SIG-M5 treated with dmso at 0.1 percent for 504 hours (cell line): ENCODE measurements at regions not wholly inside any gene's neighbourhood (a gene's known extent, or its start where the extent isn't known, plus 50 kb on each side); places are given as distances from the start of the nearest gene placed in this dataset.

Experiments used
- DNase-seq: peaks from one replicate; lab custom pipeline; 2025; ENCODE audit not compliant: unreplicated experiment; lab: John Stamatoyannopoulos, UW

DNA sequence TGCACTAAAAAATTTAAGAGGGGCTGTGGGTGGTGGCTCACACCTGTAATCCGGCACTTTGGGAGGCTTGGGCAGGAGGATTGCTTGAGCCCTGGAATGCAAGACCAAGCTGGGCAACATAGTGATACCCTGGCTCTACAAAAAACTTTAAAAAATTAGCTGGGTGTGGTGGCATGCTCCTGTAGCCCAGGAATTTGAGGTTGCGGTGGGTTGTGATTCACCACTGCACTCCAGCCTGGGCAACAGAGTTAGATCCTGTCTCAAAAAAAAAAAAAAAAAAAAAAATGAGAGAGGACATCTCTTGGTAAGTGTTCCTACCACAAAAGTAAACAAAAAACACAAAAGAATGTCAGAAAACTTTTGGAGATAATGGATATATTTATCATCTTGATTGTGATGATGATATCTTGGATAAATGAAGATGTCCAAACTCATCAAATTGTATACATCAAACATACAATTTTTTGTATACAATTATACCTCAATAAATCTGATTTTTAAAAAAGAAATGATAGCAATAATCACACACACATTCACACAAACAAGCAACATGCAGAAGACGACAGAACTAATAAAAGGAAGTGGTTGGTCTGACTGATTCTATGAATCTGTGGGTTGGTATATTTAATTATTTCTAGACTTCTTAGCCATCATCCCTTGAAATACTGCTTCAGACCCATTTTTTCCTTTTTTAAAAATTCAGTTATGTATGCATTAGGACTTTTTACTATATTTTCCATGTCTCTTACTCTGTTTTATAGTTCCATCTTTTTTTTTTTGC, 465.9 kb downstream of the PLA2G4A start:
- DNase-seq, result no peak

DNA sequence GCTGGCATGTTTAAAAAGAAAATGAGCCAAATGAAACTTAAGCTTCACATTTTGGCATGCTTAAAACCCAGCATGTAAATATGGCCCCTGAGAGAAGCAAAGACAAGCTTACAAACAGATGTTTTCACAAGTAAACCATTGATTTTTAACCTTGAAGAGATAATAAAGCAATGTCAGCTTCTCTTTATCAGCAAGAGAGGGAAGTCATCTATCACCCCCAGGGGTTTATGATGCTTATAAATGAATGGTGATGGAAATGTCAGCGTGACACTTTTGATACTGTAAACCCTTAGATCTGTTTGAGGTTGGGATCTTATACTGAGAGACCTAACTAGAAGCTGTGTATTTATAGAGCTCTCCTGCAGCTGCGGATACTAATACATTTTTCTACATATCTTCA, 471.3 kb downstream of the PLA2G4A start:
- no peak for DNase-seq

DNA sequence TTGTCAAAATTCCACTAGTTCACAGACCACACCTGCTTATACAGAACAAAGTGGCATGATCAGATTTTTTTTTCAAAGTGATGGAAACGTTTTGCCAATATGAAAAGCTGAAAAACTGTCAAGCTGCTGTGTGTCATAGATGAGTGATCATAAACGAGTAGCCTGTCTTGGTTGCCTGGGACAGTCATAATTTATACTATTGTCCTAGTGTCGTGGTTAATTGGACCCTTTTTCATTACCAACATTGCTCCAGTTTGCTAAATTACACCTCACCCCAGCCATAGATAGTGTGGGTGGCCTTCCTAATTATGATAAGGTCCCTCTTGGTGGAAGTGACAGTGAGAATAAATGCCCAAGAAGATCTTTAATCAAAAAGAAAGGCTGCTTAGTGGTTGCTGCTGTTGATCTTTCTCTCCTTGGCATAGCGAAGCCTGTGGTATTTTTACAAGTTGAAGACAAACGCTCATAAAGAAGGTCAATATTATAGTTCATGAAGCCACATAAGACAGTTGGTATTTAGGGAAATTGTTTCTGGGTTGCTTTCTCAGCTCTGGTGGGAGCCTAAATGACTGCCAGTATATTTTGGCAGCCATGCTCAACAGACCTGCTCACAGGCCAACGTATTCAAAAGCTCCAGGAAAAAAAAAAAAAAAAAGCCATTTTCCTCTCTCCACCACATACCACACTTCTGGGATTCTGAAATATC, 478.1 kb downstream of the PLA2G4A start:
- DNase-seq, result no peak

DNA sequence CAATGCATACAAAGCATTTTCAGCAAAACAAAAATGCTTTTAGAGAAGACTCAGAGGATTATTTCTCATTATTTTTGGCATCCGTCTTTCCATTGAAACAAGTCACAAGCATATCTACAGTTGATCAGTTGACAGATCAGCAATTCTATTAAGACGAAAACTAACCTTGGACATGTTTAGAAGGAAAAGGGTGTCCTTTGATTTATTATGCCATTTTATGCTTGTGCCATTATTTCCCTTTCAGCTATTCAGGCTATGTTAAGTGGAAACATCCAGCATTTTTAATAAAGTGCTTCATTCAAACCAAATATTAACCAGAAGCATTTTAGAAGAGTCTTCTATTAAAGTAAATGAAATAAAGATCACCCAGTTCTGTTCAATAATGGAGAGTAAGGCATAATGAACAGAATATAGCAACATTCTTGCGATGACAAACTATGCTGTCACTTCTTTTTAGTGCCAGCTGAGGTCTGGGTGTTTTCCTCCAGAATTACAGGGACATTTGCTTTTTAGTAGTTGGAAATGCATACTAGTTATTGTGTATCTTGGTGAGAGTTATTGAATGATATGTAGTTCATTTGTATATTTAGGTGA, 481.4 kb downstream of the PLA2G4A start:
- DNase-seq, result no peak

DNA sequence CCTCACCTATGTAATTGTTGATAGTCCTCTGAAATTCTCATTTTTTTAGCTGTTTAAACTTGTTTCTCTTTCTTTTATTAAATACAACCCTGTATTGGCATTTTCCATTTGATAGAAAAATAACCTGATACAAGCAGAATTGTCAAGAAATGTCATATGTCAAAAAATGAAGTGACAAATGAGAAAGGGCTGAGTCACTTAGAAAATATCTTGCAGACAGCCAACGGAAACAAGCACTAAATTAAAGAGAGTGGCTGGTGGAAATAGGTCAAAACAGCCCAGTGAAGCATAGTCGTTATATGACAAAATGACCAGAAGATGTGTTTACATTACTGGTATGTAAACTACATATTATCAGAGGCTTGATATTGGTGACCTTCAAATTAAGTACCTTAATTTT, 484.4 kb downstream of the PLA2G4A start:
- no peak for DNase-seq

DNA sequence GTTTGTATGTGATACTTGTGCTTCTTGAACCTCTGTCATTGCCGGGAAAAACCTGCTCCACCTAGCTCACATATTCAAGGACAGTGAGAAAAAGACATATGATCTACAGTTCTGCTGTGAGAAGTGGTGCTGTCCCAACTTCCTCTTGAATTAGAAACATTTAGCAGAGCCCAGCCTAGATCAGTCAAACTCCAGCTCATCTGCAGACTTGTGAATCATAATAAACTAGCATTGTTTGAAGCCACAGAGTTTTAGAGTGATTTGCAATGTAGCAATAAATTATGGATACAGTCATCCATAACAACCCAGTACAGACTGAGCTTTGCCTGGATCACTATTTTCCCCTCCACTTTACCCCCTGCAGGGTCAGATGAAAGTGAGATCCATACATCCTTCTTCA, 497.8 kb downstream of the PLA2G4A start:
- no peak for DNase-seq

DNA sequence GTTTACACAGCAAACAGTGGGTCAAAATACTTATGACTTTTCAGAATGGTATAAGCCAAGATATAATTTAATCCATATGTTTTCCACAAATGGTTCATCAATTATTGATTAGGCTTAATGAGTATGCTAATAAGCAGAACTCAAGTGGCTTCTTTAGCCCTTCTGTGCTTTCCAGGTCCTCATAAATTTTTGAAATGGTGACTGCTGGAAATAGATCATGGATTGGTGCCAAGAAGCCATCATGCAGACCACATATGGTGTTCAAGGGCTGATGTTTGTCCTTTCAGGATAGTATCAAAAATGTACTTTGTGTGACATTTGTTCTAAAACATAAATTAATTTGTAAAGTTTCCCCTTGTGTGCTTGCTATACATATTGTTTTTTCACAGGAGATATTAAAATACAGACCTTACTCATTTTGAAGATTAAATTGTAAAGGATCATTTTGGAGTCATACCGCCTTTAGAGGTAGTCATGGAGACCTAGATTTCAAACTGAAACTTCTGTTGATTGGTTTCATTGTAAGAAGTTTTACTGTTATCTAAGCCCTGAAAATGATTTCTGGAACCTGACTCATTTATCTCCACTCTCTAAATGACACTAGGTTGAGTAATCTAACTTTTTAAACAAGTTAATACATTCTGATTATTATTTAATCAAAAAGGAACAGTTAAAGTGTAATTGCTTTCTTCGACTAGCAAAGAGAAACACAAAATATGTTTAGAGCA, 507.9 kb downstream of the PLA2G4A start:
- DNase-seq, result no peak

DNA sequence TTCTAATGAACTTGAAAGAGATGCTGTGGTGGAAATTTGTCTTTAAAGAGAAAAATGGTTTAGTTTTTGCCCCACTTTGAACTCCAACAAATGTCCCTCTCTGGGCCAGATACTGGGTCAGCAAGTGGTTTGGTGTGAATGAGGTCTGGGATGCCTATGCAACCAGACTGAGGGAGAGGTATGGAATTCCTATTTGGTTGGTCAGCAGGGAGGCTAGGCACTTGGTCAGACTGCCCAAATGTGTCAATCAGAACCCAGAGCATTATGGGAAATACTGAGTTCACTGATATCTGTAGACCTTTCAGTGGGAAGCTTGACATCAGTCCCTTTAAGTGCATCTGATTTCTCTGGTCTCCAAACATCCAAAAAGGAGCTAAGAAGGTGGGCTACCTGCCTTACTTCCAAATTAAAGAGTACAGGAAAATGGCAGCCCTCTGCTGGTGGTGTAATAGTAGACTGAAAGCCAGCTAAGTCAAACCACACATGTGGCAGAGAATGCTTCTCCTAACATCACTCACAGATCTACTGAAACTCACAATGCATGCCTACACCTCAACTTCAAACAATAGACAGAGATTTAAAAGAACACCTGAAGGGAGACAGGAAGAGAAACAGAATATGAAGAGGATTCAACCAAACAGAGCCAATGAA, 510.1 kb downstream of the PLA2G4A start:
- no peak for DNase-seq

DNA sequence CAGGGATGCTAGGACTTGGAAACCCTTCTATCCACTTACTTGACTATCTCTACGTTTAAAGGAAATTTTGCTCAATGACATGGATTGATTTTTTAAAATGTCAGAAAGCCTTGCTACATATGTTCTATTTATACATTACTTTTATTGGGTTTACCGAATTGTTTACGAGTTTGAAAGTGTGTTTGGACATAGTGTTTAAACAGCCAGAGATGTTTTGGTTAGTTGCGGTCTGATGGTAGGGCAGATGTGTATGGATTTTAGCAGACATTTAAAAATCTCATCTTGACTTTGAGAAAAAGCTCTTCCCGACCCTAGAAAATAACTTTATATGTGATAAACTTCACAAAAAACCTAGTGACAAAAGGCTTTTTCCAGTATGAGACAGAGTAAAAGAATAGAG, 513.7 kb downstream of the PLA2G4A start:
- no peak for DNase-seq

DNA sequence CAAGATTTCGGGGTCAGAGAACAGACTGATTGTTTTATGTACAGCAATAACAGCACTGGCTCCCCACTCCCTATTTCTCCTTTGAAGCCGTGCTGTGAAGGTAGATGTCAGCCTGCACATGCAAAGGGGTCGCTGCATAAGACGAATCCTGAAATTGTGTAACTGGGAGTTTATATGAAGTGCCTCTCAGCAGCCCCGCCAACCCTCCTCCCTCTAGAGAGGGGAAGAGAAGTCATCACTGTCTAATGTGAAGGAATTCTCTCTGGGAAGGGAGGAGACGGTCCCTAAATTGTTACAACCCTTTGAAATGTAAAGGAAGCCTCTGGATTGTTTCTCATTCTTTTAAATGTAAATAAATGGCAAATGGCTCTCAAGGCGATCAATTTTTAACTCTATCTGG, 545.3 kb downstream of the PLA2G4A start:
- no peak for DNase-seq

DNA sequence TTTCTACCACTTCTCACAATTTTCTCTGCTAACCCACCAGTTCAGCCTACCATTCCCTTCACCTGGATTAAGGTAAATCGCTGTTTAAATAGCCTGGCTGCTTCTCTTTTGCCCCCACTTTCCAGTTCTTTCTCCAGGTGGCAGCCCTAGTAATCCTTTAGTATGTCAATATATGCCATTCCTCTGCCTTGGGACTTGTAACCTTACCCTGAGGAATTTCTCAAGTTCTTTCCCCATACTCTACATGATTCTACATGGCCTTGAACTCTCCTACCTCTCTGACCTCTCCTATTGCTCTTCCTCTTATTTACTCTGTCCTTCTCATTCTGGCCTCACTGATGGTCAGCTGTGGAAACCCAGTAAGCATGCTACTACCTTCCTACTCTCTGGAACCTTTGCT, 546.0 kb downstream of the PLA2G4A start:
- DNase-seq, result no peak

DNA sequence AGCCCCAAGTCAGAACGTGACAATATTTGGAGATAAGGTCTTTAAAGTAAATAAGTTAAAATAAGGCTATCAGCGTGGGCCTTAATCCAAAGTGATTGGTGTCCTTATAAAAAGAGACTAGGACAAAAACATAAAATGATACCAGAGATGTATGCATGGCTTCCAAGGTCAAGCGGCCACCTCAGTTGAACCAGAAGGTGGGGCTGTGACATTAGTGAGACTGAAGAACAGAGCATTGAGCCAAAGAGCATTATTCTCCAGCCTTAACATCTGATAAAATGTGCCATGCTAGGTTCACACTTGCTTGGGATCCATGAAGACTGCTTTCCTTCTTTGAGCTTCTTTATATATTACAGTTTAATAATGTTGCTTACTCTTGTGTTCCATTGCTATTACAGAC, 554.6 kb downstream of the PLA2G4A start:
- DNase-seq, result no peak

DNA sequence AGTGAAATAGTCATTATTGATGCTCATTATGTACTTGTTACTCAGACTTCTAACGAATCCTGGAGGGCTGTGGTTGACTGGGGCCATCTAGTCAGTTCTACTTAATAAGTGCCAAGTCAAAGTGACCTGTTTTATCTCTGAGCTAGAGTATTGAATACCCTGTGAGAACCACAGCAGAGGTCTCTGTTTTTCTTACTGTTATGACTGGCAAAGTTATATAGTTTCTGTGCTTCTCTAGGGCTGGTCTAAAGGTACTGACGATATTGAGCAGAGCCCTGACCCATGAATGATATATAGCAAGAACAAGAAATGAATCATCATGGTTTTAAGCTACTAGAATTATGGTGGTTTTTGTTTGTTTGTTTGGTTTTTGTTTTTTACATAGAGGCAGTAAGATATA, 555.8 kb downstream of the PLA2G4A start:
- DNase-seq, result no peak

DNA sequence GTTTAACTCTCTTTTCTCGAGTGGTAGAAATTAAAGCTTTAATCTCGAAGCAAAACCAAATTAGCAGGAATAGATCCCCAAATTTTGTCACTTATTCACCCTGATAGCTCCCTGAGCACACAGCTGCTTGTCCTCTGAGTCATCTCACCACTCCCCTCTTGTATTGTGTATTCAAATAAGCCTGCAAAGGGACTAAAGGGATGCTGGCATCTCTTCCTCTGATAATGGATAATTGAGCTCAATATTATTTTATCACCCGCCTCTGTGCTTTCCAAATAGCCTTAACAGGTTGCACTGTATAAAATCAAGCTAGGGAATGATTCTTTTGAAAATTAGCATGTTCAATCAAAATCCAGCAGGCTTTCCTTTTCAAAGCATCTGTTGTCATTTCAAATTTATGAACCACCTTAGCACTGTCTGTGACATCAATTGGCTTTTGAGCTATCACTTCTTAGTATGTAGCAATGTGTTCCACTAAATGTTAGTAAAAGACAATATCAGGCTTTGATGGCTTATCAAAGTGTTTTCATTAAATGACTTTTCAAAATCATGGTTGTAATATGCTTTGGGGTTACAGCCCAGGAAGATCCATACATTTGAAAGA, 561.6 kb downstream of the PLA2G4A start:
- no peak for DNase-seq

DNA sequence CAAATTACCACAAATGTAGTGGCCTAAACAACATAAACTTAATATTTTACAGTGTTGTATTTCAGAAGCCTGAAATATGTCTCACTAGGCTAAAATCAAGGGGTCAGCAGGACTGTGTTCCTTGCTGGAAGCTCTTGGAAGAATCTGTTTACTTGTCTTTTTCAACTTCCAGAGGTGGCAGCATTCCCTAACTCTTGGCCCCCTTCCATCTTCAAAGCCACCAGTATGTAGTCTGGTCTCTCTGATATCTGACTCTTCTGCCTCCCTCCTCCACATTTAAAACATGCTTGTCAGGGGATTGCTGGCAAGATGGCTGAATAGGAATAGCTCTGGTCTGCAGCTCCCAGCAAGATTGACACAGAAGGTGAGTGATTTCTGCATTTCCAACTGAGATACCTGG, 567.5 kb downstream of the PLA2G4A start:
- DNase-seq, result no peak

DNA sequence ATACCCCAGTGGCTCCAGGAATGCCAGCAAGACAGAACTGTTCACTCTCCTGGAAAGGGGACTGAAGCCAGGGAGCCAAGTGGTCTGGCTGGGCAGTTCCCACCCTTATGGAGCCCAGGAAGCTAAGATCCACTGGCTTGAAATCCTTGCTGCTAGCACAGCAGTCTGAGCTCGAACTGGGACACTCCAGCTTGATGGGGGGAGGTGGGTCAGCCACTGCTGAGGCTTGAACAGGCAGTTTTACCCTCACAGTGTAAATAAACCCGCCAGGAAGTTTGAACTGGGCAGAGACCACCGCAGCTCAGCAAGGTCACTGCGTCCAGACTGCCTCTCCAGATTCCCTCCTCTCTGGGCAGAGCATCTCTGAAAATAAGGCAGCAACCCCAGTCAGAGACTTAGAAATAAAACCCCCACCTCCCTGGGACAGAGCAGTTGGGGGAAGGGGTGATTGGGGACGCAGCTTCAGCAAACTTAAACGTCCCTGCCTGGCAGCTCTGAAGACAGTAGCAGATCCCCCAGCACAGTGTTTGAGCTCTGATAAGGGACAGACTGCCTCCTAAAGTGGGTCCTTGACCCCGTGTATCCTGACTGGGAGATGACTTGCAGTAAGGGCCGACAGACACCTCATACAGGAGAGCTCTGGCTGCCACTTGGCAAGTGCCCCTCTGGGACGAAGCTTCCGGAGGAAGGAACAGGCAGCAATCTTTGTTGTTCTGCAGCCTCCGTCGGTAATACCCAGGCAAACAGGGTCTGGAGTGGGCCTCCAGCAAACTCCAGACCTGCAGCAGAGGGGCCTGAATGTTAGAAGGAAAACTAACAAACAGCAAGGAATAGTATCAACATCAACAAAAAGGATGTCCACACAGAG, 568.4 kb downstream of the PLA2G4A start:
- no peak for DNase-seq

DNA sequence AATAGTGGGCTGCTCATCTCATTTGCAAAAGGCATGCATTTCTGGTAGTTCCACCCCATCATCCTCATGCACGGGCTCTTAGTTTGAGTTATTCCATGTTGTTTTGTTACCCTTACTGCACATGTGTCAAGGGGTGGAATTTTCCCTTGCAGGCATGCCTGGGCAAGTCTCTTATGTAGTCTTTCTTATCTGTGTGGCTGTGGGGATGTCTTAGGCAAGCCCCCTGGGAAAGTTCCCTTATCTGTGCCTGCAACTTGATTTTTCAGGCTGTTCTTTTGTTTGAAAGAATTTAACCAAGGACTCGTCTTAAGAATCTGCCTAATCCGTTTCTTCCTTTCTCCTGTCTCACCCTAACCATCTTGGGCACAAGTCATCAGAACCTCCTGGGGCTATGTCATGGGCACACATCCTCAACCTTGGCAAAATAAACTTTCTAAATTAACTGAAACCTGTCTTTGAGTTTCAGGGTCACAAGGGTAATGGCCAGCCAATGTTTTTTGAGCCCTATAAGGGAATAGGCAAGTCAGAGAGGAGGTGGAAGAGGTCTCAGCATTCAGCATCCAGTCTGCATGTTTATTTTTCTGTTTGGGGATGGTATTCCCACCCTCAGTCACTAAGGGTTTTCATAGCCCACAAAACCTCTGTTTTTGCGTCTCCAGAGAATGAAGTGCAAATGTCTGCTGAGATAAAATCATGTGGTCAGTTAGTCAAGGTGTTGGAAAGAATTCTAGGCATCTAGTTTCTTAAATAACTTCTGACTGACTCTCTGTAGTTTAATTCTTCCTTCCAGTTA, 579.7 kb downstream of the PLA2G4A start:
- DNase-seq, result no peak

DNA sequence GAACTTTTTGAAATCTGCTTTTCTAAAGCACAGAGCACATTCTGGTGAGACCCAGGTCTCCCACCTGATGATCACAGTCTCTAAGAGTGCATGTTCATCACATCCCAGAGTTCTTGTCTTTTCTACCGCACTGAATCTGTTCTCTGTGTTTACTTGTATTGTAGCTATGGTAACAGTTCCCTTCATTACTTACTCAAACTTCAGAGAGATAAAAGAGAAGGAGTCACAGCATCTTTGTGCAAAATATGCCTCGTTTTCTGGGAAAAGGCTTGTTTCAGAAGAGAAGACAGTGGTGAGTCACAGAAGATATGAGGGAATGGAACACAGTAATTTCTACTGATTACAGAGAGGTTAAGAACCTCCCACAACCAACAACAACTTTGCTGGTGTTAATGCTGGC, 580.6 kb downstream of the PLA2G4A start:
- DNase-seq, result no peak

DNA sequence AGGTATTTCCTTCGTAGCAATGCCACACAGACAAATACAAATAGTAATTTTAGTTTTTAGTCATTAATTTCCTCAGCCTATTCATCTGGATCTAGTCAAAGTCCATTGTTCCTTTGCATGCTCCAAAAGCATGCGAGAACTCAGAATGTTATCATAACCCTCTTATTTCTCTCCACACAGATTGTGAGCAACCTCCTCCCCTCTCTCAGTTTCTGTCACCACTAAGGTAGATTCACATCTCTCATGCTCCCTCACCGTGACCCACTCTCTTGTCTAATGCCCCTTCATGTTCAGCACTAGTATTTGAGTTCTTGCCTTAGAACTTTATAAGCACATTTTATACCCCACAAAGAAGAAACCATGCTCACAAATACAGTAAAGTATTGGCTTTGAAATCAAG, 582.4 kb downstream of the PLA2G4A start:
- DNase-seq, result no peak
